ENCODE measurements at regions not wholly inside any gene's neighbourhood (a gene's known extent, or its start where the extent isn't known, plus 50 kb on each side); places are given as distances from the start of the nearest gene placed in this dataset.

DNA sequence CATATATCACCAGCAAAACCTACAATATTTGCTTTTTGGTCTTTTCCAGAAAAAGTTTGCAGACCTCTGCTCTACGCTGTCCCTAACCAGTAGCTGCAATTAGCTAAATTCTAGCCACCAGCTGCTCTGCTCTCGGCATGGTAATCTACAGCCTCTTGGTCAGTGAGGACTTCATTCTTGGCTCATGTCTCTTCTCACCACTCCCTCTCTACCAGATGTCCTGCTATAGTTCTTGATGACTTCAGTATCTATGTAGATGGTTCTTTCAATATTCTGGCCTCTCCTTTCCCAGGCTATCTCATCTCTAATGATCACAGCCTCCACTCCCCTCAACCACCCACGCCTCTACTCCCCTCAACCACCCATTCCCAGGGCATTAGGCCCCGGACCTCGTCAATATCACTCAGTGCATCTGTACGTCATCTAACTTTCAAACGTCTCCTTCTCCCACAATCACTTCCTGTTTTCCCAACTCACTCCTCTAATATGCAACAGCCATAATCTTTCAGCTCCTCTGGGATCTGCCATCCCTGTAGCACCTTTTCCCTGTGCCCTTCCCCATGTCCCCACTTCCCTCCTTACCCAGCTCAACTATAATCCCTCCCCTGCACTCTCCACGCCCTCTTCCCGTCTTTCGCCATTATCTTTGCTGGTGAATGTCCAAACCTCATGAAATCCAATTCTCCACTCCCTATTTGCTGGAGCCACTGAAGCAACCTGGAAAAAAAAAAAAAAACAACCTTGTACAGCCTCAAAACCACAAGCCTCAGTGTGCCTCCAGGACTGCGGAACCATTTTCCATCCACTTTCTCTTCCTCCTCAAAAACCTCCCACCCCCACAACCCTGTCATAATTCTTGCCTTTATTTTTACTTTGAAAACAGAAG lies 429.4 kb upstream of the PROK2 start:
- DNase-seq (ENCODE audit: low spot score) = no peak
- no peak overlapping the region for H3K4me3 ChIP-seq
- TF ChIP-seq CTCF (IDR thresholded peaks at IDR 0.05) = no peak
- H3K36me3 ChIP-seq = no peaks in the 10 kb centered on the region
- H3K9me3 ChIP-seq = no peaks in the 10 kb centered on the region
- no peaks in the 10 kb centered on the region for H3K27me3 ChIP-seq
- H3K27ac ChIP-seq = no peak overlapping the region
- no peaks in the 10 kb centered on the region for H3K4me1 ChIP-seq

- Histone ChIP-seq H3K4me3 (no peak overlapping the region), H3K36me3 (no peaks in the 10 kb centered on the region)
Observed at GRCh38 chr3:72213296-72214065, 428.5 kb upstream of the PROK2 start.

DNA sequence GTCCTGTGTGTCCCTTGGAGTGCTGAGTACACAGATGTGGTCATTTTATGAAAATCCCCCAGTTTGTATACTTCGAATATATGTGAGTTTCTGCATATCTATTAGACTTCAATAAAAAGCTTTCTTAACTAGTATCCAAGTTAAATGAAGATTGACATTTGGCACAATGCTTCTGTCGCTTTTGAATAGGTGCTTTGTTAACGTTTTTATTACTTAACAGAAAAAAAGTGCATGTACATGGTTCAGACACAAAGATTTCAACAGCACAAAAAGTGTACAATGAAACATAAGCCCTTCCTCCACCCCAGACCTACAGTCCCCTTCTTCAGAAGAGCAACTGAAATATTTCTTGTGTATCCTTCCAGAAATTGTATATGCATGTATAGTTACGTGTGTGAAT lies 427.4 kb upstream of the PROK2 start:
- TF ChIP-seq CTCF (IDR thresholded peaks at IDR 0.05) = no peak

More at GRCh38 chr3:72213296-72214065, 428.5 kb upstream of the PROK2 start:
- no peak for TF ChIP-seq CTCF (IDR thresholded peaks at IDR 0.05)
- H3K27ac ChIP-seq = no peak overlapping the region
- H3K9me3 ChIP-seq = no peaks in the 10 kb centered on the region
- no peaks in the 10 kb centered on the region for H3K27me3 ChIP-seq
- no peaks in the 10 kb centered on the region for H3K4me1 ChIP-seq
- DNase-seq (ENCODE audit: low spot score) = no peak

DNA sequence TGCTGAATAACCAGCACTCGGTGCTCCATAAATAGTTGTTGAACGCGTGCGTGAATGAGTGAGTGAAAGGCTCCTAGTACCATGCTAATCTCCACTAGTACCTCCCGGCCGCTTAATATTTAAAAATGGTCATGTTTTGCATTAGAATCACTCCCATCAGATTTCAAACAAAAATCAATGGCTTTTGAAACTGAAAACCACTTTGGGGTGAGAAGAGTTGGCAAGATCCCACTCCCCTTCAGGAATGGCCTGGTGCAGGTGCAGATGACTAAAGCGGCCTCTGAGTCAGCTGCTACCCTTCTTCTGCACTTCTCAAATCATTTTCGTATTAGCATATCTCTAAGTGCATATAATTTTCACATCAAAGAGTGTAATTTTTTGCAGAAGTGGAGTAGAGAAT lies 425.3 kb upstream of the PROK2 start:
- H3K9me3 ChIP-seq = no peaks in the 10 kb centered on the region
- no peak overlapping the region for H3K4me3 ChIP-seq
- DNase-seq (ENCODE audit: low spot score) = no peak
- H3K27me3 ChIP-seq = no peaks in the 10 kb centered on the region
- H3K4me1 ChIP-seq = no peaks in the 10 kb centered on the region
- no peak overlapping the region for H3K27ac ChIP-seq
- no peak for TF ChIP-seq CTCF (IDR thresholded peaks at IDR 0.05)
- no peaks in the 10 kb centered on the region for H3K36me3 ChIP-seq

More for the DNA sequence above, 427.4 kb upstream of the PROK2 start:
- H3K9me3 ChIP-seq = no peaks in the 10 kb centered on the region
- H3K27me3 ChIP-seq = no peaks in the 10 kb centered on the region
- no peak overlapping the region for H3K27ac ChIP-seq
- no peak overlapping the region for H3K4me3 ChIP-seq
- DNase-seq (ENCODE audit: low spot score) = no peak
- H3K4me1 ChIP-seq = no peaks in the 10 kb centered on the region
- H3K36me3 ChIP-seq = no peaks in the 10 kb centered on the region

DNA sequence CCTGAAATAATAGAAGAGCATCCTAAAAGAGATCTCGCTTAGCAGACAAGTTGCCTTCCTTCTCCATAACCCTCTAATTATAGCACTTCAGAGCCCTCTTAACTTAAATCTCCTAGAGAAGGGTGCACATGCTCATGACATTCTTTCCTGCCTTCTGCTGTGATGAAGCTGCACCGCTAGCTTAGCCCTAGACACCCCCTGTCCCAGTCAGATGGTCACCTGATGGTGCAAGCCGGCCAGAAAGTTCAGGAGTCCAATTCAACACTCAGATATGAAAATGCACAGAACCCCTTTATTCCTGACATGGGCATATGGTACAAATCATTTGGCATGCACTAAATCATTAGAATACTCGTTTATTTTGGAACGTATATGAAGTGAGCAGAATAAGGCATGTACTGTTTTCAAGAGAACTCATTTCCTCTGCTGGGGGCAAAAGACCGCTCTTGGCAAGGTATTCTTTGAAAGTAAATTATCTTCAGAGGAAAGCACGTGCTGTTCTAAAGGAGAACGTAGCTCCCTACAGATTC lies 420.4 kb upstream of the PROK2 start:
- H3K4me1 ChIP-seq = no peaks in the 10 kb centered on the region
- no peak overlapping the region for H3K27ac ChIP-seq
- no peak for TF ChIP-seq CTCF (IDR thresholded peaks at IDR 0.05)
- no peaks in the 10 kb centered on the region for H3K27me3 ChIP-seq
- no peak overlapping the region for H3K4me3 ChIP-seq
- no peak for DNase-seq (ENCODE audit: low spot score)
- peaks cover 0 to 7% of the 10 kb centered on the region in 2 donors for H3K9me3 ChIP-seq
- H3K36me3 ChIP-seq = no peaks in the 10 kb centered on the region

Measured in right atrium auricular region (tissue), 2 donors.